H1 (cell line): ENCODE measurements at regions not wholly inside any gene's neighbourhood (a gene's known extent, or its start where the extent isn't known, plus 50 kb on each side); places are given as distances from the start of the nearest gene placed in this dataset.

Experiments
- ASH2L ChIP-seq: fragments of 200-600, 300-600 bp; sonication (generic); IDR thresholded peaks from one replicate; pipeline ENCODE4 v1.7.1; 2017; ENCODE audit warnings: low read length
- CHD7 ChIP-seq: fragments of 300-600 bp; sonication (generic); IDR thresholded peaks from 2 replicates; pipeline ENCODE4 v1.7.1; 2012; ENCODE audit warnings: low read length, moderate library complexity, mild to moderate bottlenecking, inconsistent platforms; ENCODE audit not compliant: insufficient replicate concordance
- RXRA ChIP-seq: IDR thresholded peaks from 2 replicates; pipeline ENCODE4 v1.6.1; 2011; ENCODE audit warnings: low read depth, mild to moderate bottlenecking, low read length, moderate library complexity; ENCODE audit not compliant: insufficient read depth
- SIX5 ChIP-seq: IDR thresholded peaks from 2 replicates; pipeline ENCODE4 v1.6.1; 2011; ENCODE audit warnings: mild to moderate bottlenecking, low read depth, low read length

- TF ChIP-seq CHD7 (no peak), ASH2L (no peak), RXRA (no peak), SIX5 (no peak)
Measured at GRCh38 chr12:13900718-13901117, 80.7 kb downstream of the GRIN2B start (continued).
